Dermis microvascular lymphatic vessel endothelial cell (primary cell): ENCODE measurements at regions not wholly inside any gene's neighbourhood (a gene's known extent, or its start where the extent isn't known, plus 50 kb on each side); places are given as distances from the start of the nearest gene placed in this dataset.
"Not testable (repeated sequence)": the region's sequence is repeated elsewhere in the genome, so short reads cannot be mapped to it uniquely, and the experiment has no call there.

Experiments
- DNase-seq, 2 donors: peaks; one replicate each; pipeline versions ENCODE4 v3.0.0 to v3.0.0-alpha.2; 2010; ENCODE audit warnings: low read depth in 2 of 2

- no peak for DNase-seq
These were observed 90.7 kb downstream of the GADD45G start for GRCh38 chr9:89695441-89695891.

GRCh38 chr9:89695979-89696378 is 91.2 kb downstream of the GADD45G start:
- DNase-seq: not testable (repeated sequence)

- DNase-seq: no peak
These were observed 92.0 kb downstream of the GADD45G start for GRCh38 chr9:89696780-89697179.

- no peak for DNase-seq
These were observed 92.7 kb downstream of the GADD45G start for GRCh38 chr9:89697553-89697952.

- no peak for DNase-seq
These were observed 93.7 kb downstream of the GADD45G start for GRCh38 chr9:89698411-89699005.

GRCh38 chr9:89699646-89700045 is 94.8 kb downstream of the GADD45G start:
- no peak for DNase-seq

GRCh38 chr9:89701221-89701798 is 96.5 kb downstream of the GADD45G start:
- DNase-seq: no peak

GRCh38 chr9:89702401-89702800 is 97.6 kb downstream of the GADD45G start:
- no peak for DNase-seq

- DNase-seq: no peak
These were observed 100.8 kb downstream of the GADD45G start for GRCh38 chr9:89705651-89706050.

- DNase-seq: no peak
These were observed 101.3 kb downstream of the GADD45G start for GRCh38 chr9:89706086-89706485.

GRCh38 chr9:89706731-89707191 is 101.9 kb downstream of the GADD45G start:
- DNase-seq: no peak

- DNase-seq: peak in 1 of 2 donors; percentile 9
These were observed 105.9 kb downstream of the GADD45G start for GRCh38 chr9:89710697-89711096.

GRCh38 chr9:89711866-89712265 is 107.1 kb downstream of the GADD45G start:
- no peak for DNase-seq

GRCh38 chr9:89712283-89712682 is 107.5 kb downstream of the GADD45G start:
- no peak for DNase-seq

GRCh38 chr9:89714321-89714720 is 109.5 kb downstream of the GADD45G start:
- no peak for DNase-seq

GRCh38 chr9:89715318-89715858 is 110.6 kb downstream of the GADD45G start:
- no peak for DNase-seq

- no peak for DNase-seq
These were observed 111.1 kb downstream of the GADD45G start for GRCh38 chr9:89715881-89716280.

GRCh38 chr9:89716559-89716958 is 111.7 kb downstream of the GADD45G start:
- DNase-seq: no peak

- no peak for DNase-seq
These were observed 113.4 kb downstream of the GADD45G start for GRCh38 chr9:89718176-89718575.

GRCh38 chr9:89718651-89719050 is 113.8 kb downstream of the GADD45G start:
- no peak for DNase-seq

- DNase-seq: no peak
These were observed 114.4 kb downstream of the GADD45G start for GRCh38 chr9:89719202-89719601.

GRCh38 chr9:89720696-89721175 is 115.9 kb downstream of the GADD45G start:
- DNase-seq: no peak

- no peak for DNase-seq
These were observed 116.4 kb downstream of the GADD45G start for GRCh38 chr9:89721176-89721700.
